HG03097 (cell line): ENCODE measurements at regions not wholly inside any gene's neighbourhood (a gene's known extent, or its start where the extent isn't known, plus 50 kb on each side); places are given as distances from the start of the nearest gene placed in this dataset.
"Not testable (repeated sequence)": the region's sequence is repeated elsewhere in the genome, so short reads cannot be mapped to it uniquely, and the experiment has no call there.

Experiments
- ATAC-seq: cut with Tn5 transposase; IDR thresholded peaks from one replicate; pipeline ENCODE4 v1.9.1; 2021; ENCODE audit not compliant: unreplicated experiment, low FRiP score

GRCh38 chr7:69342154-69342884 lies 256.0 kb upstream of the AUTS2 start:
- ATAC-seq, result no peak

- no peak for ATAC-seq
These were observed 249.0 kb upstream of the AUTS2 start for GRCh38 chr7:69349291-69349690.

- no peak for ATAC-seq
These were observed 240.0 kb upstream of the AUTS2 start for GRCh38 chr7:69358163-69358821.

GRCh38 chr7:69359003-69359700 lies 239.1 kb upstream of the AUTS2 start:
- no peak for ATAC-seq

- ATAC-seq, result no peak
These were observed 237.4 kb upstream of the AUTS2 start for GRCh38 chr7:69360913-69361312.

GRCh38 chr7:69363136-69363535 lies 235.1 kb upstream of the AUTS2 start:
- no peak for ATAC-seq

GRCh38 chr7:69364813-69365643 lies 233.2 kb upstream of the AUTS2 start:
- ATAC-seq, result no peak

- ATAC-seq, result no peak
These were observed 232.6 kb upstream of the AUTS2 start for GRCh38 chr7:69365651-69366192.

GRCh38 chr7:69367780-69368179 lies 230.5 kb upstream of the AUTS2 start:
- no peak for ATAC-seq

GRCh38 chr7:69373171-69374043 lies 224.9 kb upstream of the AUTS2 start:
- ATAC-seq, result no peak

GRCh38 chr7:69374044-69374425 lies 224.2 kb upstream of the AUTS2 start:
- ATAC-seq, result no peak

GRCh38 chr7:69377191-69377590 lies 221.1 kb upstream of the AUTS2 start:
- no peak for ATAC-seq

- no peak for ATAC-seq
These were observed 209.7 kb upstream of the AUTS2 start for GRCh38 chr7:69388452-69389137.

- ATAC-seq, result no peak
These were observed 209.1 kb upstream of the AUTS2 start for GRCh38 chr7:69389216-69389615.

- ATAC-seq, result not testable (repeated sequence)
These were observed 204.4 kb upstream of the AUTS2 start for GRCh38 chr7:69393912-69394311.

GRCh38 chr7:69395061-69395714 lies 203.1 kb upstream of the AUTS2 start:
- ATAC-seq, result no peak

GRCh38 chr7:69398986-69399385 lies 199.3 kb upstream of the AUTS2 start:
- ATAC-seq, result no peak

- ATAC-seq, result no peak
These were observed 198.9 kb upstream of the AUTS2 start for GRCh38 chr7:69399401-69399800.

- ATAC-seq, result no peak
These were observed 195.6 kb upstream of the AUTS2 start for GRCh38 chr7:69402696-69403095.
